Endothelial cell of umbilical vein (primary cell): ENCODE measurements at regions not wholly inside any gene's neighbourhood (a gene's known extent, or its start where the extent isn't known, plus 50 kb on each side); places are given as distances from the start of the nearest gene placed in this dataset.

Experiments
- BruUV-seq: library from RNA; stranded (reverse); fragments of 400-500 nt; replicated peaks from 2 replicates; lab custom pipeline; 2021; lab: Mats Ljungman, UMichigan
- CTCF ChIA-PET: fragments of 300-600, 350-600 bp; sonication (Branson Sonifier 250); formaldehyde crosslinking; loops from one replicate; lab custom pipeline; 2021; ENCODE audit warnings: antibody characterized with exemption, inconsistent platforms; lab: Charles Lee
- POLR2A ChIA-PET: fragments of 300-600, 350-600 bp; sonication (Branson Sonifier 250); formaldehyde crosslinking; loops from one replicate; lab custom pipeline; 2021; ENCODE audit warnings: antibody characterized with exemption, inconsistent platforms; lab: Charles Lee
- DNase-seq: peaks from one replicate; pipeline ENCODE4 v3.0.0-alpha.2; 2011; ENCODE audit warnings: low read depth, low spot score
- FAIRE-seq: peaks from 2 replicates; lab custom pipeline; 2011; peaks lifted over from hg19 to GRCh38; lab: Jason Lieb, UNC
- H2AFZ ChIP-seq: 2 replicates; pipeline ENCODE4 v1.6.0; 2012; ENCODE audit warnings: low read depth, low read length, control low read depth, inconsistent platforms
- H3K27ac ChIP-seq: 2 replicates; pipeline ENCODE4 v1.5.1; 2011; ENCODE audit warnings: low read depth, mild to moderate bottlenecking, control low read depth, low read length, moderate library complexity; ENCODE audit not compliant: insufficient read depth
- H3K27me3 ChIP-seq, 2 experiments: 2 replicates each; pipeline versions ENCODE4 v1.6.0 to v1.6.1; 2011; ENCODE audit warnings: low read length in 2 of 2, mixed read lengths in 1 of 2; ENCODE audit not compliant: control insufficient read depth in 2 of 2, insufficient read depth in 2 of 2
- H3K36me3 ChIP-seq, 2 experiments: 2 replicates in 1 of 2; 3 replicates in 1 of 2; pipeline ENCODE4 v1.5.1; 2011; ENCODE audit warnings: low read length in 2 of 2, mild to moderate bottlenecking in 1 of 2, moderate library complexity in 1 of 2; ENCODE audit not compliant: control insufficient read depth in 2 of 2, insufficient read depth in 2 of 2; ENCODE audit errors: extremely low read depth in 1 of 2
- H3K4me1 ChIP-seq: 3 replicates; pipeline ENCODE4 v1.5.1; 2011; ENCODE audit warnings: mild to moderate bottlenecking, low read length; ENCODE audit not compliant: control insufficient read depth, insufficient read depth; ENCODE audit errors: extremely low read depth
- H3K4me2 ChIP-seq: 2 replicates; pipeline ENCODE4 v1.6.1; 2011; ENCODE audit warnings: low read length, control low read depth, mixed read lengths; ENCODE audit not compliant: insufficient read depth
- H3K4me3 ChIP-seq, 3 experiments: fragments of 200-600 bp in 1 of 3; sonication (generic), shearing (Covaris generic) in 1 of 3; replicated peaks in 1 of 3; 2 replicates each; pipeline ENCODE4 v1.5.1; 2011 to 2016; ENCODE audit warnings: control low read depth in 3 of 3, low read length in 3 of 3, mild to moderate bottlenecking in 2 of 3, inconsistent platforms in 1 of 3, low read depth in 1 of 3, moderate library complexity in 1 of 3; ENCODE audit not compliant: insufficient read depth in 1 of 3
- H3K79me2 ChIP-seq: 2 replicates; pipeline ENCODE4 v1.6.0; 2012; ENCODE audit warnings: low read length, inconsistent platforms; ENCODE audit not compliant: control insufficient read depth, insufficient read depth
- H3K9ac ChIP-seq: replicated peaks from 2 replicates; pipeline ENCODE3; 2011; ENCODE audit warnings: low read length, control low read depth; ENCODE audit not compliant: insufficient read depth; ENCODE audit errors: extremely low read depth
- H3K9me1 ChIP-seq: replicated peaks from 3 replicates; pipeline ENCODE4 v1.6.0; 2011; ENCODE audit warnings: mild to moderate bottlenecking, low read length; ENCODE audit not compliant: control insufficient read depth, insufficient read depth; ENCODE audit errors: extremely low read depth
- H3K9me3 ChIP-seq: replicated peaks from 2 replicates; pipeline ENCODE4 v1.5.1; 2012; ENCODE audit warnings: low read length, inconsistent platforms; ENCODE audit not compliant: control insufficient read depth, insufficient read depth
- H4K20me1 ChIP-seq: replicated peaks from 2 replicates; pipeline ENCODE3; 2011; ENCODE audit warnings: mild to moderate bottlenecking, low read length; ENCODE audit not compliant: control insufficient read depth, insufficient read depth; ENCODE audit errors: extremely low read depth
- EZH2 ChIP-seq: IDR thresholded peaks from 2 replicates; pipeline ENCODE4 v1.6.1; 2012; ENCODE audit warnings: borderline replicate concordance, low read depth, mild to moderate bottlenecking, moderate library complexity, low read length, inconsistent platforms; ENCODE audit not compliant: severe bottlenecking
- FOS ChIP-seq: IDR thresholded peaks from 2 replicates; pipeline ENCODE4 v1.6.1; 2011; ENCODE audit warnings: mild to moderate bottlenecking, low read length, moderate library complexity, borderline replicate concordance; ENCODE audit not compliant: insufficient read depth
- GATA2 ChIP-seq: IDR thresholded peaks from 2 replicates; pipeline ENCODE4 v1.7.0; 2011; ENCODE audit warnings: low read depth, mild to moderate bottlenecking, moderate library complexity, mixed read lengths, low read length; ENCODE audit not compliant: insufficient read length, insufficient read depth
- JUN ChIP-seq: IDR thresholded peaks from 2 replicates; pipeline ENCODE4 v1.6.1; 2011; ENCODE audit warnings: borderline replicate concordance, low read depth; ENCODE audit not compliant: insufficient read length, insufficient read depth
- MYC ChIP-seq: IDR thresholded peaks from one replicate; pipeline ENCODE4 v1.6.1; 2011; ENCODE audit warnings: mild to moderate bottlenecking, low read depth, low read length
- POLR2A ChIP-seq: IDR thresholded peaks from 2 replicates; pipeline ENCODE4 v1.6.1; 2012; ENCODE audit warnings: low read depth, mild to moderate bottlenecking, control low read depth, low read length
- POLR2AphosphoS5 ChIP-seq: IDR thresholded peaks from 2 replicates; pipeline ENCODE4 v1.6.1; 2012; ENCODE audit warnings: low read depth, mild to moderate bottlenecking, control low read depth, low read length, moderate library complexity; ENCODE audit not compliant: insufficient read depth
- dilution Hi-C: fragments of 300-500 bp; cut with MboI; formaldehyde crosslinking; loops from one replicate; pipeline ENCODE4 v1.15.0; 2019; ENCODE audit warnings: low sequenced_read_pairs; ENCODE audit not compliant: extremely low pct_ligation_motif_present
- intact Hi-C: fragments of 100-400 bp; cut with micrococcal nuclease; formaldehyde crosslinking; loops from one replicate; pipeline ENCODE4 v1.10.0; 2022
- TF ChIP-seq, protein P1 (sequence below): IDR thresholded peaks from 2 replicates; pipeline ENCODE4 v1.6.1; 2011; ENCODE audit not compliant: insufficient read depth, insufficient read length
- TF ChIP-seq, protein P2 (sequence below), 2 donors: IDR thresholded peaks; 1 replicate in 1 of 2; 2 replicates in 1 of 2; pipeline ENCODE4 v1.5.1; 2011; ENCODE audit warnings: low read length in 2 of 2, mild to moderate bottlenecking in 2 of 2, moderate library complexity in 2 of 2, control low read depth in 1 of 2, inconsistent platforms in 1 of 2, low read depth in 1 of 2; ENCODE audit not compliant: insufficient read depth in 1 of 2; ENCODE audit errors: extremely low read depth in 1 of 2

DNA sequence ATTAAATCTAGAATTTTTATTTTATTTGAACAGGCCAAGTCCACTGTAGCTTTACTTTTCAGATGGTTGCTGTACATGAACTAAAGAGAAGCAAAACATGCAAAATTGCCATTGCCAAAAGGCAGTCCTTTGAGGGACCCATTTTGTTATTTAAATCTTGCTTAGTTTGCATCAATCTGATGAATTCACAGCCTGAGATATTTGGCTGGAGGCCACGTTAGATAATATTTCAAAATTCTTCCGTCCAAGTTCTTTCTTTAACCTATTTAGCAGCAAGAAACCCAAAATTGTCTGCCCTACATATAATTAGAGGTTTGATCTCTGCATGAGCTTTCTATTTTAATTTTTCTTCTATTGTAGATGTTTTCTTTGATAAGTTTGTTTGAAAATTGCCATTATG, 1706.9 kb upstream of the RAG2 start:
- no peak overlapping the region for H3K27ac ChIP-seq
- FAIRE-seq (no peak), DNase-seq (no peak)
- H3K27me3 ChIP-seq: no peaks in the 10 kb centered on the region
- intact Hi-C loops (no loop called here), dilution Hi-C loops (no loop called here)
- CTCF ChIA-PET: no interaction called here
- H4K20me1 ChIP-seq: no peaks in the 10 kb centered on the region
- no peaks in the 10 kb centered on the region for H3K79me2 ChIP-seq
- BruUV-seq: no TSS peak
- H3K9me1 ChIP-seq: no peaks in the 10 kb centered on the region
- H3K4me2 ChIP-seq: no peak overlapping the region
- H3K4me1 ChIP-seq: no peaks in the 10 kb centered on the region
- no peaks in the 10 kb centered on the region for H3K9me3 ChIP-seq
- POLR2A ChIA-PET: no interaction called here
- H2AFZ ChIP-seq: no peak overlapping the region
- H3K4me3 ChIP-seq: no peak overlapping the region
- TF ChIP-seq, protein P1, sequence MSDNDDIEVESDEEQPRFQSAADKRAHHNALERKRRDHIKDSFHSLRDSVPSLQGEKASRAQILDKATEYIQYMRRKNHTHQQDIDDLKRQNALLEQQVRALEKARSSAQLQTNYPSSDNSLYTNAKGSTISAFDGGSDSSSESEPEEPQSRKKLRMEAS: no peak
- TF ChIP-seq EZH2 (no peak), GATA2 (no peak), FOS (no peak), MYC (no peak), POLR2AphosphoS5 (no peak), JUN (no peak), POLR2A (no peak)
- TF ChIP-seq, protein P2, sequence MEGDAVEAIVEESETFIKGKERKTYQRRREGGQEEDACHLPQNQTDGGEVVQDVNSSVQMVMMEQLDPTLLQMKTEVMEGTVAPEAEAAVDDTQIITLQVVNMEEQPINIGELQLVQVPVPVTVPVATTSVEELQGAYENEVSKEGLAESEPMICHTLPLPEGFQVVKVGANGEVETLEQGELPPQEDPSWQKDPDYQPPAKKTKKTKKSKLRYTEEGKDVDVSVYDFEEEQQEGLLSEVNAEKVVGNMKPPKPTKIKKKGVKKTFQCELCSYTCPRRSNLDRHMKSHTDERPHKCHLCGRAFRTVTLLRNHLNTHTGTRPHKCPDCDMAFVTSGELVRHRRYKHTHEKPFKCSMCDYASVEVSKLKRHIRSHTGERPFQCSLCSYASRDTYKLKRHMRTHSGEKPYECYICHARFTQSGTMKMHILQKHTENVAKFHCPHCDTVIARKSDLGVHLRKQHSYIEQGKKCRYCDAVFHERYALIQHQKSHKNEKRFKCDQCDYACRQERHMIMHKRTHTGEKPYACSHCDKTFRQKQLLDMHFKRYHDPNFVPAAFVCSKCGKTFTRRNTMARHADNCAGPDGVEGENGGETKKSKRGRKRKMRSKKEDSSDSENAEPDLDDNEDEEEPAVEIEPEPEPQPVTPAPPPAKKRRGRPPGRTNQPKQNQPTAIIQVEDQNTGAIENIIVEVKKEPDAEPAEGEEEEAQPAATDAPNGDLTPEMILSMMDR (IDR thresholded peaks at IDR 0.05; ENCODE audit: extremely low read depth in 1 of 2, insufficient read depth in 1 of 2, low read depth in 1 of 2, low read length in 2 of 2): no peak
- H3K36me3 ChIP-seq: no peaks in the 10 kb centered on the region
- no peak overlapping the region for H3K9ac ChIP-seq
